Sigmoid colon (tissue), 6 donors: ENCODE measurements at regions not wholly inside any gene's neighbourhood (a gene's known extent, or its start where the extent isn't known, plus 50 kb on each side); places are given as distances from the start of the nearest gene placed in this dataset.
"Not testable (repeated sequence)": the region's sequence is repeated elsewhere in the genome, so short reads cannot be mapped to it uniquely, and the experiment has no call there.

Experiments
- DNase-seq: peaks from one replicate; pipeline ENCODE4 v3.0.0-alpha.2; 2019
- H3K27ac ChIP-seq, 4 donors: fragments of 200-600 bp; sonication (generic); one replicate each; pipeline ENCODE4 v1.5.1; 2016 to 2019; ENCODE audit warnings: mild to moderate bottlenecking in 1 of 4
- H3K27me3 ChIP-seq, 3 donors: fragments of 200-600 bp; sonication (generic); one replicate each; pipeline ENCODE4 v1.5.1; 2019; ENCODE audit warnings: mild to moderate bottlenecking in 1 of 3
- H3K36me3 ChIP-seq, 4 donors: fragments of 200-600 bp; sonication (generic); one replicate each; pipeline ENCODE4 v1.5.1; 2016 to 2019
- H3K4me1 ChIP-seq, 4 donors: fragments of 200-600 bp; sonication (generic); one replicate each; pipeline ENCODE4 v1.5.1; 2017 to 2019
- H3K4me3 ChIP-seq, 4 donors: fragments of 200-600 bp; sonication (generic); one replicate each; pipeline ENCODE4 v1.5.1; 2017 to 2019; ENCODE audit warnings: mild to moderate bottlenecking in 2 of 4, moderate library complexity in 1 of 4
- H3K9me3 ChIP-seq, 4 donors: fragments of 200-600 bp in 3 of 4; sonication (generic) in 3 of 4; one replicate each; pipeline versions ENCODE4 v1.5.1 to v1.6.1; 2013 to 2019
- EP300 ChIP-seq, 4 donors: sonication (generic); formaldehyde crosslinking; IDR thresholded peaks; one replicate each; pipeline ENCODE4 v1.6.1; 2017; ENCODE audit warnings: antibody characterized with exemption in 4 of 4
- POLR2A ChIP-seq, 2 donors: fragments of 450-650 bp; IDR thresholded peaks; one replicate each; pipeline ENCODE4 v1.6.1; 2016; ENCODE audit warnings: antibody characterized with exemption in 2 of 2, mild to moderate bottlenecking in 2 of 2, moderate library complexity in 2 of 2
- POLR2AphosphoS5 ChIP-seq, 4 donors: sonication (generic); formaldehyde crosslinking; IDR thresholded peaks; one replicate each; pipeline ENCODE4 v1.6.1; 2017; ENCODE audit warnings: antibody characterized with exemption in 4 of 4
- WGBS, 2 donors: extraction: QIAGEN DNeasy Blood & Tissue Kit; methylation state at CpG; one replicate each; pipeline ENCODE4 v1.1.7; 2013; 5-methylcytosine and 5-hydroxymethylcytosine counted together
- intact Hi-C: fragments of 100-400 bp; cut with DNase I; formaldehyde crosslinking; loops from one replicate; pipeline ENCODE4 v1.15.1; 2023
- TF ChIP-seq, protein P1 (sequence below), 4 experiments: fragments of 450-650 bp in 3 of 4; fragments of 200-600 bp in 1 of 4; IDR thresholded peaks; one replicate each; pipeline ENCODE4 v1.5.1; 2016 to 2019; ENCODE audit warnings: antibody characterized with exemption in 4 of 4, mild to moderate bottlenecking in 3 of 4, moderate library complexity in 2 of 4
- donor health status: healthy with polysubstance abuse.
- donor health status: healthy.

DNA sequence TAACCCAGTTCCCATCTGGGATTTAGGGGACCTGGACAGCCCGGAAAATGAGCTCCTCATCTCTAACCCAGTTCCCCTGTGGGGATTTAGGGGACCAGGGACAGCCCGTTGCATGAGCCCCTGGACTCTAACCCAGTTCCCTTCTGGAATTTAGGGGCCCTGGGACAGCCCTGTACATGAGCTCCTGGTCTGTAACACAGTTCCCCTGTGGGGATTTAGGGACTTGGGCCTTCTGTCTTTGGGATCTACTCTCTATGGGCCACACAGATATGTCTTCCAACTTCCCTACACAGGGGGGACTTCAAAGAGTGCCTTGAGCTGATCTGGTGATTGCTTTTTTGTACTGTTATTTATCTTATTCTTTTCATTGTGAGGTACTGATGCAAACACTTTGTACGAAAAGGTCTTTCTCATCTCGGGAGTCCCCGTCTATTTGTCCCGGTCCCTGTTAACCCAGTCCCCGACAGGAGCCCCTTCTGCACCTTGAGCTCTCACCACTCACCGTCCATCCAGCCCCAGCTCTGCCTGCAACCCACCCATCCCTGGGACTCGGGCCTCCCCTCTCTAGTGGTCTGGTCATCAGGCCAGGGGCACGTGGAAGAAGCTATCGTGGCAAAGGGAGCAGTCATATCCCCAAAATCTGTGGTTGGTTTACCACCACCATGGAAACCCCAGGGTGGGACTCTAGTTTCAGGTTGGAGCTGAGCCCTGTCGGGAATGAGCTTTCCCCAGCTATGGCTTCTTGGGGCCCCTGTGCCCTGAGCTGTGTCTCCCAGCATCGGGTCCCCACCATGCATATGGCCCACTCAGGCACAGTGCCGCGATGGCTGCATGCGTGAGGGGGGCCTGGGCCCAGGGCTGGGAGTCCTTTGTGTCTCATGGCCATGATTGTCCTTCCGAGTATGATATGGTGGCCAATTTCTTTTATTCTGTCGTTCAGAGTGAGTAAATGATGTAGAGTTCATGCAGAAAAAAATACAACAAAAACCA is 270.4 kb upstream of the PLCXD1 start:
- H3K36me3 ChIP-seq: not testable (repeated sequence)
- 83 to 92% methylated on average over 2 of the region's 18 CpGs for WGBS, 2 donors

DNA sequence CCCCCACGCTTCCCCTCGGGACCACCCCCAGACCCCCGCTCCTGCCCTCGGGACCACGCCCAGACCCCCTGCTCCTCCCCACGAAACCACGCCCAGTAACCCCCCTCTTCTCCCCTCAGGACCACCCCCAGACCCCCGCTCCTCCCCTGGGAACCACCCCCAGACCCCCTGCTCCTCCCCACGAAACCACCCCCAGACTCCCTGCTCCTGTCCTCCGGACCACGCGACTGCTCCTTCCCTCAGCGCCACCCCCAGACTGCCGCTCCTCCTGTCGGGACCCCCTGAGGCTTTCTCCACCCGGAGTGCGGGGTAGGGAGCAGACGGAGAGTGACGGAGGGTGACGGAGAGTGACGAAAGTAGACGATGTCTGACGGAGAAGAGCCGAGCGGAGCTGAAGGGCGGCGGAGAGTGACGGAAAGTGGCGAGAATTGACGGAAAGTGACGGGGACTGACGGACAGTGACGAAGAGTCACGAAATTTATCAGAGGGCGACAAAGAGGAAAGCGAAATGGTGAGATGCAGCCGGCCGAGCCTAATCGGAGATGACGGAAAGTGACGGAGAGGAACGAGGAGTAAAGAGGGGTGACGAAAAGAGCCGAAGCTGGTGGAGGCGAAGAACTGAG is 267.2 kb upstream of the PLCXD1 start:
- H3K36me3 ChIP-seq, H3K27ac ChIP-seq, H3K4me3 ChIP-seq, intact Hi-C loops, DNase-seq, H3K27me3 ChIP-seq, H3K4me1 ChIP-seq, H3K9me3 ChIP-seq: not testable (repeated sequence)
- 81 to 100% methylated on average over 1 to 20 of the region's 45 CpGs for WGBS, 2 donors

More for the DNA sequence above, 270.4 kb upstream of the PLCXD1 start:
- DNase-seq, H3K27me3 ChIP-seq, H3K9me3 ChIP-seq, H3K27ac ChIP-seq, H3K4me3 ChIP-seq, H3K4me1 ChIP-seq, intact Hi-C loops: not testable (repeated sequence)

DNA sequence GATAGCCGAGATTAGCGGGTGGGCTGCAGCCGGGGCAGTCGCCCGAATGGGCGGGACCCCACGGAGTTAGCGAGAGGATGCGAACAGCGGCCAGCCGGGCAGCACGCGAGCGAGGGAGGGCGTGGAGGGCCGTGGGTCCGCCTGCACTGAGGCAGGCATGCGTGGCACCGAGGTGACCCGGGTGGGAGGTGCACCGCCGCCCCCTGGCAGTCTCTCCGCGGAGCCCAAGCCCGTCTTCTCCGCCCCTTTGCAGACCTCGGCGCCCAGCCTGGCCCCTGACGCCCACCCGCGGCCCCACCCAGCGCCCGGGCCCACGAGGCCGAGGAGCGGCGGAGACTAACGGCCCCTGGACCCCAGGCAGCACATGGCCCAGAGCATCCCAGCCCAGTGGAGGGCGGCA is 266.7 kb upstream of the PLCXD1 start:
- H3K4me3 ChIP-seq, H3K27me3 ChIP-seq, intact Hi-C loops, H3K36me3 ChIP-seq, H3K4me1 ChIP-seq, H3K27ac ChIP-seq, H3K9me3 ChIP-seq: not testable (repeated sequence)
- peak; percentile 48 for DNase-seq
- WGBS, 2 donors: 88% methylated on average over 24 of the region's 39 CpGs; no CpG with 5 or more reads in 1 of the 2 donors

DNA sequence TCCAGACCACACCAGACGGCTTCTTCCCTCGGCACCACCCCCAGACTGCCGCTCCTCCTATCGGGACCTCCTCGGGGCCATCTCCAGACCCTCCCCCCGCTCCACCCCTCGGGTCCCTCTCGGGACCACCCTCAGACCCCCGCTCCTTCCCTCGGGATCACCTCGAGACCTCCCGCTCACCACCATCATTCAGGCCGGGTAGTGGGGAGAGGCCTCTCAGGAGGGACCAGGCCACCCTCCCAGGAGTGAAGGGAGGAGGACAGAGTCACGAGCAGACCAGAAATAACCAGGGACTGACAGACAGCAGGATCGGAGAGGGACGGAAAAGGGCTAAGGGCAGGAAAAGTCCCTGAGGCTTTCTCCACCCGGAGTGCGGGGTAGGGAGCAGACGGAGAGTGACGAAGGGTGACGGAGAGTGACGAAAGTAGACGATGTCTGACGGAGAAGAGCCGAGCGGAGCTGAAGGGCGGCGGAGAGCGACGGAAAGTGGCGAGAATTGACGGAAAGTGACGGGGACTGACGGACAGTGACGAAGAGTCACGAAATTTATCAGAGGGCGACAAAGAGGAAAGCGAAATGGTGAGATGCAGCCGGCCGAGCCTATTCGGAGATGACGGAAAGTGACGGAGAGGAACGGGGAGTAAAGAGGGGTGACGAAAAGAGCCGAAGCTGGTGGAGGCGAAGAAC is 262.3 kb upstream of the PLCXD1 start:
- H3K4me3 ChIP-seq, H3K4me1 ChIP-seq, H3K9me3 ChIP-seq, DNase-seq, H3K36me3 ChIP-seq, H3K27ac ChIP-seq, H3K27me3 ChIP-seq, intact Hi-C loops: not testable (repeated sequence)
- 10 to 88% methylated on average over 14 to 16 of the region's 47 CpGs for WGBS, 2 donors

DNA sequence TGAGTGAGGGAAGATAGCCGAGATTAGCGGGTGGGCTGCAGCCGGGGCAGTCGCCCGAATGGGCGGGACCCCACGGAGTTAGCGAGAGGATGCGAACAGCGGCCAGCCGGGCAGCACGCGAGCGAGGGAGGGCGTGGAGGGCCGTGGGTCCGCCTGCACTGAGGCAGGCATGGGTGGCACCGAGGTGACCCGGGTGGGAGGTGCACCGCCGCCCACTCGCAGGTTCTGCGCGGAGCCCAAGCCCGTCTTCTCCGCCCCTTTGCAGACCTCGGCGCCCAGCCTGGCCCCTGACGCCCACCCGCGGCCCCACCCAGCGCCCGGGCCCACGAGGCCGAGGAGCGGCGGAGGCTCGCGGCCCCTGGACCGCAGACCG is 261.7 kb upstream of the PLCXD1 start:
- DNase-seq, H3K27me3 ChIP-seq, intact Hi-C loops, H3K36me3 ChIP-seq, H3K4me1 ChIP-seq, H3K27ac ChIP-seq, H3K9me3 ChIP-seq: not testable (repeated sequence)
- 16% methylated on average over 14 of the region's 41 CpGs; no CpG with 5 or more reads in 1 of the 2 donors for WGBS, 2 donors
- peak overlapping the region in 3 of 4 donors; percentile 21 to 47 (median 38) for H3K4me3 ChIP-seq

DNA sequence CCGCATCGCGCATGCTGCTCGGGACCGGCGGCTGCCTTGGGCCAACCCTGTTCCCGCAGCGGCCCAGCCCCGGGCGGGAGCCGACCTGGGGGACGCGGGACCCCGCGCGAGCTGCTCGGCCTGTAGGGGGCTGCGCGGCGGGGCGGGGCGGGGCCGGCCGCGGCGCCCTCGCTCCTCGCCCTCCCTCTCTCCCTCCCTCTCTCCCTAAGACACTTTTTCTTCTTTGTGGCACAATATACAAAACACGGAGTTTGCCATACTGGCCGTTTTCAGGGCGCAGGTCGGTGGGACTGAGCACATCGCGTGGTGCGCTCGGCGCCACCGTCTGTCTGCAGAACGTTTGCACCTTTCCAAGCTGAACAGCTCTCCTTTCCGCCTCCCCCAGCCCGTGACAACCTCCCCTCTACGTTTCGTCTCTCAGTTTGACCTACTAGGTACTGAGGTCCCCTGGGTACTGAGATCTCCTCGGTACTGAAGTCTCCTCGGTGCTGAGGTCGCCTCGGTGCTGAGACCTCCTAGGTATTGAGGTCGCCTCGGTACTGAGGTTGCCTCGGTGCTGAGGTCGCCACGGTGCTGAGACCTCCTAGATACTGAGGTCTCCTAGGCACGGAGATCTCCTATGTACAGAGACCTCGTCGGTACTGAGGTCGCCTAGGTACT is 261.1 kb upstream of the PLCXD1 start:
- Histone ChIP-seq H3K9me3 (no peaks in the 10 kb centered on the region), H3K4me3 (peak overlapping the region in 3 of 4 donors; percentile 21 to 47 (median 38)), H3K27me3 (no peaks in the 10 kb centered on the region), H3K36me3 (no peaks in the 10 kb centered on the region), H3K4me1 (peaks cover 0 to 5% (median 0%) of the 10 kb centered on the region in 4 donors), H3K27ac (no peak overlapping the region)
- TF ChIP-seq POLR2A (IDR thresholded peaks at IDR 0.05) (no peak), POLR2AphosphoS5 (IDR thresholded peaks at IDR 0.05) (no peak), EP300 (IDR thresholded peaks at IDR 0.05) (no peak)
- TF ChIP-seq, protein P1, sequence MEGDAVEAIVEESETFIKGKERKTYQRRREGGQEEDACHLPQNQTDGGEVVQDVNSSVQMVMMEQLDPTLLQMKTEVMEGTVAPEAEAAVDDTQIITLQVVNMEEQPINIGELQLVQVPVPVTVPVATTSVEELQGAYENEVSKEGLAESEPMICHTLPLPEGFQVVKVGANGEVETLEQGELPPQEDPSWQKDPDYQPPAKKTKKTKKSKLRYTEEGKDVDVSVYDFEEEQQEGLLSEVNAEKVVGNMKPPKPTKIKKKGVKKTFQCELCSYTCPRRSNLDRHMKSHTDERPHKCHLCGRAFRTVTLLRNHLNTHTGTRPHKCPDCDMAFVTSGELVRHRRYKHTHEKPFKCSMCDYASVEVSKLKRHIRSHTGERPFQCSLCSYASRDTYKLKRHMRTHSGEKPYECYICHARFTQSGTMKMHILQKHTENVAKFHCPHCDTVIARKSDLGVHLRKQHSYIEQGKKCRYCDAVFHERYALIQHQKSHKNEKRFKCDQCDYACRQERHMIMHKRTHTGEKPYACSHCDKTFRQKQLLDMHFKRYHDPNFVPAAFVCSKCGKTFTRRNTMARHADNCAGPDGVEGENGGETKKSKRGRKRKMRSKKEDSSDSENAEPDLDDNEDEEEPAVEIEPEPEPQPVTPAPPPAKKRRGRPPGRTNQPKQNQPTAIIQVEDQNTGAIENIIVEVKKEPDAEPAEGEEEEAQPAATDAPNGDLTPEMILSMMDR (IDR thresholded peaks at IDR 0.05): no peak
- 23% methylated on average over 56 of the region's 56 CpGs; no CpG with 5 or more reads in 1 of the 2 donors for WGBS, 2 donors
- DNase-seq: peak; percentile 54
- intact Hi-C loops: no loop called here

DNA sequence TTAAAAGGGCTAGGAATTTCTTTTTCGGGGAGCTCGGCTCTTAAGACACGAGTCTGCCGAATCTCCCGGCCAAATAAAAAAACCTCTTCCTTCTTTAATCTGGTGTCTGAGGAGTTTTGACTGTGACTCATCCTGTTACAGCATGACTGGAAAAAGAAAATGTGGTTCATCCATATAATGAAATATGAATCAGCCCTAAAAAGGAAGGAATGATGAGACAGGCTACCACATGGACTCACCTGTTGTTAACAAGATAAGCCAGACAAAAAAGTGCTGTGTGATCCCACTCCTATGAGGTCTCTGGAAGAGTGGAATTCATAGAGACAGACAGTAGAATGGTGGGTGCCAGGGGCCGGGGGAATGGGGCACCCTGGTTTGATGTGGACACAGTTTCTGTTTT is 257.0 kb upstream of the PLCXD1 start:
- WGBS, 2 donors: no CpG with 5 or more reads among the region's 6 CpGs
- H3K27ac ChIP-seq, H3K4me1 ChIP-seq, DNase-seq, intact Hi-C loops, H3K27me3 ChIP-seq, H3K4me3 ChIP-seq, H3K9me3 ChIP-seq, H3K36me3 ChIP-seq: not testable (repeated sequence)
